ENCODE measurements at regions not wholly inside any gene's neighbourhood (a gene's known extent, or its start where the extent isn't known, plus 50 kb on each side); places are given as distances from the start of the nearest gene placed in this dataset.

DNA sequence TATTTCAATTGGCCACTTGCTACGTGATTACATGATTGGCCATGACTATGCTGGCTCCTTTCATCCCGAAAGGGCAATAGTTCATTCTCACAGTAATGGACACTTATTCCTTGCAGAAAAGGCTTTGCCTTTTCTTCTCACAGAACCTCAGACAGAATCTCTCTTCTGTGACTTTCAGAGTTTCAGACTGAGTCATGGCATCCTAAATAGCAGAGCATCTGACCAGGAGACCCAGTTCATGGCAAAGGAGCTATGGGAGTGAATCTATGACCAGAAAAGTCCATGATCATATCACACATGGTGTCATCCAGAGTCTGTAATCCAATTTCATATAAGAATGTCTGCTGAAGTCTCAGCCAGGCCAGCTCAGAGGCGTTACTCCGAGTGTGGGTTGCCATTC, 263.3 kb upstream of the CLNK start (continued):
- TF ChIP-seq, protein P1, sequence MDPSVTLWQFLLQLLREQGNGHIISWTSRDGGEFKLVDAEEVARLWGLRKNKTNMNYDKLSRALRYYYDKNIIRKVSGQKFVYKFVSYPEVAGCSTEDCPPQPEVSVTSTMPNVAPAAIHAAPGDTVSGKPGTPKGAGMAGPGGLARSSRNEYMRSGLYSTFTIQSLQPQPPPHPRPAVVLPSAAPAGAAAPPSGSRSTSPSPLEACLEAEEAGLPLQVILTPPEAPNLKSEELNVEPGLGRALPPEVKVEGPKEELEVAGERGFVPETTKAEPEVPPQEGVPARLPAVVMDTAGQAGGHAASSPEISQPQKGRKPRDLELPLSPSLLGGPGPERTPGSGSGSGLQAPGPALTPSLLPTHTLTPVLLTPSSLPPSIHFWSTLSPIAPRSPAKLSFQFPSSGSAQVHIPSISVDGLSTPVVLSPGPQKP (CRISPR knock-in tag; IDR thresholded peaks at IDR 0.05) = no peak
- TF ChIP-seq, protein P2, sequence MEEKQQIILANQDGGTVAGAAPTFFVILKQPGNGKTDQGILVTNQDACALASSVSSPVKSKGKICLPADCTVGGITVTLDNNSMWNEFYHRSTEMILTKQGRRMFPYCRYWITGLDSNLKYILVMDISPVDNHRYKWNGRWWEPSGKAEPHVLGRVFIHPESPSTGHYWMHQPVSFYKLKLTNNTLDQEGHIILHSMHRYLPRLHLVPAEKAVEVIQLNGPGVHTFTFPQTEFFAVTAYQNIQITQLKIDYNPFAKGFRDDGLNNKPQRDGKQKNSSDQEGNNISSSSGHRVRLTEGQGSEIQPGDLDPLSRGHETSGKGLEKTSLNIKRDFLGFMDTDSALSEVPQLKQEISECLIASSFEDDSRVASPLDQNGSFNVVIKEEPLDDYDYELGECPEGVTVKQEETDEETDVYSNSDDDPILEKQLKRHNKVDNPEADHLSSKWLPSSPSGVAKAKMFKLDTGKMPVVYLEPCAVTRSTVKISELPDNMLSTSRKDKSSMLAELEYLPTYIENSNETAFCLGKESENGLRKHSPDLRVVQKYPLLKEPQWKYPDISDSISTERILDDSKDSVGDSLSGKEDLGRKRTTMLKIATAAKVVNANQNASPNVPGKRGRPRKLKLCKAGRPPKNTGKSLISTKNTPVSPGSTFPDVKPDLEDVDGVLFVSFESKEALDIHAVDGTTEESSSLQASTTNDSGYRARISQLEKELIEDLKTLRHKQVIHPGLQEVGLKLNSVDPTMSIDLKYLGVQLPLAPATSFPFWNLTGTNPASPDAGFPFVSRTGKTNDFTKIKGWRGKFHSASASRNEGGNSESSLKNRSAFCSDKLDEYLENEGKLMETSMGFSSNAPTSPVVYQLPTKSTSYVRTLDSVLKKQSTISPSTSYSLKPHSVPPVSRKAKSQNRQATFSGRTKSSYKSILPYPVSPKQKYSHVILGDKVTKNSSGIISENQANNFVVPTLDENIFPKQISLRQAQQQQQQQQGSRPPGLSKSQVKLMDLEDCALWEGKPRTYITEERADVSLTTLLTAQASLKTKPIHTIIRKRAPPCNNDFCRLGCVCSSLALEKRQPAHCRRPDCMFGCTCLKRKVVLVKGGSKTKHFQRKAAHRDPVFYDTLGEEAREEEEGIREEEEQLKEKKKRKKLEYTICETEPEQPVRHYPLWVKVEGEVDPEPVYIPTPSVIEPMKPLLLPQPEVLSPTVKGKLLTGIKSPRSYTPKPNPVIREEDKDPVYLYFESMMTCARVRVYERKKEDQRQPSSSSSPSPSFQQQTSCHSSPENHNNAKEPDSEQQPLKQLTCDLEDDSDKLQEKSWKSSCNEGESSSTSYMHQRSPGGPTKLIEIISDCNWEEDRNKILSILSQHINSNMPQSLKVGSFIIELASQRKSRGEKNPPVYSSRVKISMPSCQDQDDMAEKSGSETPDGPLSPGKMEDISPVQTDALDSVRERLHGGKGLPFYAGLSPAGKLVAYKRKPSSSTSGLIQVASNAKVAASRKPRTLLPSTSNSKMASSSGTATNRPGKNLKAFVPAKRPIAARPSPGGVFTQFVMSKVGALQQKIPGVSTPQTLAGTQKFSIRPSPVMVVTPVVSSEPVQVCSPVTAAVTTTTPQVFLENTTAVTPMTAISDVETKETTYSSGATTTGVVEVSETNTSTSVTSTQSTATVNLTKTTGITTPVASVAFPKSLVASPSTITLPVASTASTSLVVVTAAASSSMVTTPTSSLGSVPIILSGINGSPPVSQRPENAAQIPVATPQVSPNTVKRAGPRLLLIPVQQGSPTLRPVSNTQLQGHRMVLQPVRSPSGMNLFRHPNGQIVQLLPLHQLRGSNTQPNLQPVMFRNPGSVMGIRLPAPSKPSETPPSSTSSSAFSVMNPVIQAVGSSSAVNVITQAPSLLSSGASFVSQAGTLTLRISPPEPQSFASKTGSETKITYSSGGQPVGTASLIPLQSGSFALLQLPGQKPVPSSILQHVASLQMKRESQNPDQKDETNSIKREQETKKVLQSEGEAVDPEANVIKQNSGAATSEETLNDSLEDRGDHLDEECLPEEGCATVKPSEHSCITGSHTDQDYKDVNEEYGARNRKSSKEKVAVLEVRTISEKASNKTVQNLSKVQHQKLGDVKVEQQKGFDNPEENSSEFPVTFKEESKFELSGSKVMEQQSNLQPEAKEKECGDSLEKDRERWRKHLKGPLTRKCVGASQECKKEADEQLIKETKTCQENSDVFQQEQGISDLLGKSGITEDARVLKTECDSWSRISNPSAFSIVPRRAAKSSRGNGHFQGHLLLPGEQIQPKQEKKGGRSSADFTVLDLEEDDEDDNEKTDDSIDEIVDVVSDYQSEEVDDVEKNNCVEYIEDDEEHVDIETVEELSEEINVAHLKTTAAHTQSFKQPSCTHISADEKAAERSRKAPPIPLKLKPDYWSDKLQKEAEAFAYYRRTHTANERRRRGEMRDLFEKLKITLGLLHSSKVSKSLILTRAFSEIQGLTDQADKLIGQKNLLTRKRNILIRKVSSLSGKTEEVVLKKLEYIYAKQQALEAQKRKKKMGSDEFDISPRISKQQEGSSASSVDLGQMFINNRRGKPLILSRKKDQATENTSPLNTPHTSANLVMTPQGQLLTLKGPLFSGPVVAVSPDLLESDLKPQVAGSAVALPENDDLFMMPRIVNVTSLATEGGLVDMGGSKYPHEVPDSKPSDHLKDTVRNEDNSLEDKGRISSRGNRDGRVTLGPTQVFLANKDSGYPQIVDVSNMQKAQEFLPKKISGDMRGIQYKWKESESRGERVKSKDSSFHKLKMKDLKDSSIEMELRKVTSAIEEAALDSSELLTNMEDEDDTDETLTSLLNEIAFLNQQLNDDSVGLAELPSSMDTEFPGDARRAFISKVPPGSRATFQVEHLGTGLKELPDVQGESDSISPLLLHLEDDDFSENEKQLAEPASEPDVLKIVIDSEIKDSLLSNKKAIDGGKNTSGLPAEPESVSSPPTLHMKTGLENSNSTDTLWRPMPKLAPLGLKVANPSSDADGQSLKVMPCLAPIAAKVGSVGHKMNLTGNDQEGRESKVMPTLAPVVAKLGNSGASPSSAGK (IDR thresholded peaks at IDR 0.05) = no peak
- no peak for TF ChIP-seq ZNF707 (CRISPR knock-in tag; conservative IDR thresholded peaks at IDR 0.05)
- no peak for TF ChIP-seq PRPF4 (IDR thresholded peaks at IDR 0.05; ENCODE audit: insufficient read depth, low read depth, low read length, poor library complexity, severe bottlenecking)
